ENCODE measurements at regions not wholly inside any gene's neighbourhood (a gene's known extent, or its start where the extent isn't known, plus 50 kb on each side); places are given as distances from the start of the nearest gene placed in this dataset.

GRCh38 chr5:89901346-89901745, 508.2 kb downstream of the CETN3 start:
- intact Hi-C loops (cut with micrococcal nuclease) = no loop called here
- peak overlapping the region; percentile 9 for H3K27ac ChIP-seq (replicated peaks)
- DNase-seq = no peak
- H3K4me3 ChIP-seq = no peak overlapping the region
- no peak for TF ChIP-seq CTCF (IDR thresholded peaks at IDR 0.05; ENCODE audit: borderline replicate concordance)
- H3K9me3 ChIP-seq (replicated peaks) = peaks cover 8% of the 10 kb centered on the region
- no peaks in the 10 kb centered on the region for H3K27me3 ChIP-seq (ENCODE audit: low read depth)
- H3K36me3 ChIP-seq = no peaks in the 10 kb centered on the region
- peaks cover 6% of the 10 kb centered on the region for H3K4me1 ChIP-seq

- H3K27me3 ChIP-seq (ENCODE audit: low read depth) = no peaks in the 10 kb centered on the region
- no peak overlapping the region for H3K4me3 ChIP-seq
- no peak overlapping the region for H3K27ac ChIP-seq (replicated peaks)
Measured at GRCh38 chr5:89900346-89900745, 509.2 kb downstream of the CETN3 start.

GRCh38 chr5:89899559-89899958, 510.0 kb downstream of the CETN3 start:
- no peak overlapping the region for H3K27ac ChIP-seq (replicated peaks)
- no peak for TF ChIP-seq CTCF (IDR thresholded peaks at IDR 0.05; ENCODE audit: borderline replicate concordance)
- H3K4me3 ChIP-seq = no peak overlapping the region
- peaks cover 25% of the 10 kb centered on the region for H3K9me3 ChIP-seq (replicated peaks)
- peaks cover 6% of the 10 kb centered on the region for H3K4me1 ChIP-seq
- no peak for DNase-seq
- intact Hi-C loops (cut with micrococcal nuclease) = no loop called here
- no peaks in the 10 kb centered on the region for H3K36me3 ChIP-seq
- H3K27me3 ChIP-seq (ENCODE audit: low read depth) = no peaks in the 10 kb centered on the region

More at GRCh38 chr5:89900346-89900745, 509.2 kb downstream of the CETN3 start:
- DNase-seq = no peak
- intact Hi-C loops (cut with micrococcal nuclease) = no loop called here
- Histone ChIP-seq H3K4me1 (peaks cover 6% of the 10 kb centered on the region), H3K9me3 (replicated peaks) (peaks cover 17% of the 10 kb centered on the region), H3K36me3 (no peaks in the 10 kb centered on the region)
- TF ChIP-seq CTCF (IDR thresholded peaks at IDR 0.05; ENCODE audit: borderline replicate concordance) = no peak

- Histone ChIP-seq H3K27ac (replicated peaks) (no peak overlapping the region), H3K9me3 (replicated peaks) (peaks cover 52% of the 10 kb centered on the region)
- intact Hi-C loops (cut with micrococcal nuclease) = no loop called here
Measured at GRCh38 chr5:89893546-89893945, 516.0 kb downstream of the CETN3 start.

GRCh38 chr5:89885670-89886069, 523.9 kb downstream of the CETN3 start:
- Histone ChIP-seq H3K4me1 (no peaks in the 10 kb centered on the region), H3K9me3 (replicated peaks) (peaks cover 10% of the 10 kb centered on the region), H3K36me3 (no peaks in the 10 kb centered on the region), H3K27me3 (ENCODE audit: low read depth) (no peaks in the 10 kb centered on the region), H3K27ac (replicated peaks) (no peak overlapping the region), H3K4me3 (no peak overlapping the region)
- no peak for DNase-seq
- intact Hi-C loops (cut with micrococcal nuclease) = no loop called here
- no peak for TF ChIP-seq CTCF (IDR thresholded peaks at IDR 0.05; ENCODE audit: borderline replicate concordance)

More at GRCh38 chr5:89893546-89893945, 516.0 kb downstream of the CETN3 start:
- H3K4me1 ChIP-seq = no peaks in the 10 kb centered on the region
- no peak for TF ChIP-seq CTCF (IDR thresholded peaks at IDR 0.05; ENCODE audit: borderline replicate concordance)
- no peak for DNase-seq
- H3K4me3 ChIP-seq = no peak overlapping the region
- H3K27me3 ChIP-seq (ENCODE audit: low read depth) = no peaks in the 10 kb centered on the region
- no peaks in the 10 kb centered on the region for H3K36me3 ChIP-seq

GRCh38 chr5:89883967-89884366, 525.6 kb downstream of the CETN3 start:
- Histone ChIP-seq H3K4me3 (no peak overlapping the region), H3K4me1 (no peaks in the 10 kb centered on the region), H3K27ac (replicated peaks) (no peak overlapping the region), H3K9me3 (replicated peaks) (peaks cover 10% of the 10 kb centered on the region), H3K36me3 (no peaks in the 10 kb centered on the region), H3K27me3 (ENCODE audit: low read depth) (no peaks in the 10 kb centered on the region)
- DNase-seq = no peak
- TF ChIP-seq CTCF (IDR thresholded peaks at IDR 0.05; ENCODE audit: borderline replicate concordance) = no peak
- intact Hi-C loops (cut with micrococcal nuclease) = no loop called here

Measured in left ventricle myocardium inferior (tissue), 1 donor.